ENCODE measurements at regions not wholly inside any gene's neighbourhood (a gene's known extent, or its start where the extent isn't known, plus 50 kb on each side); places are given as distances from the start of the nearest gene placed in this dataset.

DNA sequence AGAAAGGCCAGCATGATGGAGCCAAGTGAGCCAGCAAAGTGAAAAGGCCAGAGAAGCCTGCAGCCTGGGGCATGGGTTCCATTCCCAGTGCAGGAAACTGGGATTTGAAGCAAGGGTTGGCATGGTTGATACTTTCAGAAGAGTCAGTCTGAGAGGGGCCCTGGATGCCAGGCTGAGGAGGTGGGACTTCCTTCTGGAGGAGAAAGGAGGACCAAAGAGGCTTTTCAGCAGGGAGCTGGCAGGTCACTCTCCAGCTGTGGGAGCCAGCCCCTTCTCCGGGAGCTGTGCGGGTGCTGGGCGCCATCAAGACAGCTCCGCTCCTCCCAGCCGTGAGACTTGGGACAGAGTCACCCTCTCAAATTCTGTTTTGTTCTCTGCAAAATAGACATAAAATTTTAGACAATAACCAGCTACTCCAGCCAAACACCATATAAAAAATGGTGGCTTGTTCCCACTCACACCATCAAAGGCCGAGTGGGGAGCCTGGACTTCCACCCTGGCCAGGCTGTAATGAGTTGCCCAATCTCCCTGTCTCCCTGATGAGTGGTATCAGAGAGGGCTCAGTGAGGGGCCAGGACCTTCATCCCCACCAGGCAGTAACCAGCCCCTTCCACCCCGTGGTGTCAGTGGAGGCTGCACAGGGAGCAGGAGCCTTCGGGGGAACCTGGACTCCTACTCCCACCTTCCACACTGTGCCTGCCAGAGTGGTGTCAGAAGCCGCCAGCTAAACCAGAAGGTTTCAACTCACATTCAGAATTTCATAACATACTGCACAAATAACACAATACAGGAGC is 133.6 kb upstream of the RET start:
- CTCF ChIA-PET, result no interaction called here
- in situ Hi-C loops (cut with HindIII; ENCODE audit: low pct_unique_long_range_greater_than_20kb, low sequenced_read_pairs) (no loop called here), intact Hi-C loops (cut with micrococcal nuclease; ENCODE audit: unreplicated experiment) (no loop called here)
- TF ChIP-seq SIN3A (IDR thresholded peaks at IDR 0.05; ENCODE audit: borderline replicate concordance, insufficient read depth, low read depth, low read length), result no peak
- no peak for TF ChIP-seq POLR2AphosphoS5 (IDR thresholded peaks at IDR 0.05; ENCODE audit: low read depth, low read length)
- TF ChIP-seq, protein P1, sequence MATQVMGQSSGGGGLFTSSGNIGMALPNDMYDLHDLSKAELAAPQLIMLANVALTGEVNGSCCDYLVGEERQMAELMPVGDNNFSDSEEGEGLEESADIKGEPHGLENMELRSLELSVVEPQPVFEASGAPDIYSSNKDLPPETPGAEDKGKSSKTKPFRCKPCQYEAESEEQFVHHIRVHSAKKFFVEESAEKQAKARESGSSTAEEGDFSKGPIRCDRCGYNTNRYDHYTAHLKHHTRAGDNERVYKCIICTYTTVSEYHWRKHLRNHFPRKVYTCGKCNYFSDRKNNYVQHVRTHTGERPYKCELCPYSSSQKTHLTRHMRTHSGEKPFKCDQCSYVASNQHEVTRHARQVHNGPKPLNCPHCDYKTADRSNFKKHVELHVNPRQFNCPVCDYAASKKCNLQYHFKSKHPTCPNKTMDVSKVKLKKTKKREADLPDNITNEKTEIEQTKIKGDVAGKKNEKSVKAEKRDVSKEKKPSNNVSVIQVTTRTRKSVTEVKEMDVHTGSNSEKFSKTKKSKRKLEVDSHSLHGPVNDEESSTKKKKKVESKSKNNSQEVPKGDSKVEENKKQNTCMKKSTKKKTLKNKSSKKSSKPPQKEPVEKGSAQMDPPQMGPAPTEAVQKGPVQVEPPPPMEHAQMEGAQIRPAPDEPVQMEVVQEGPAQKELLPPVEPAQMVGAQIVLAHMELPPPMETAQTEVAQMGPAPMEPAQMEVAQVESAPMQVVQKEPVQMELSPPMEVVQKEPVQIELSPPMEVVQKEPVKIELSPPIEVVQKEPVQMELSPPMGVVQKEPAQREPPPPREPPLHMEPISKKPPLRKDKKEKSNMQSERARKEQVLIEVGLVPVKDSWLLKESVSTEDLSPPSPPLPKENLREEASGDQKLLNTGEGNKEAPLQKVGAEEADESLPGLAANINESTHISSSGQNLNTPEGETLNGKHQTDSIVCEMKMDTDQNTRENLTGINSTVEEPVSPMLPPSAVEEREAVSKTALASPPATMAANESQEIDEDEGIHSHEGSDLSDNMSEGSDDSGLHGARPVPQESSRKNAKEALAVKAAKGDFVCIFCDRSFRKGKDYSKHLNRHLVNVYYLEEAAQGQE (IDR thresholded peaks at IDR 0.05; ENCODE audit: insufficient read depth in 1 of 2, low read depth in 2 of 2, low read length in 1 of 2), result no peak
- no peak for TF ChIP-seq TCF7L2 (IDR thresholded peaks at IDR 0.05; ENCODE audit: low read depth, low read length)
- TF ChIP-seq, protein P2, sequence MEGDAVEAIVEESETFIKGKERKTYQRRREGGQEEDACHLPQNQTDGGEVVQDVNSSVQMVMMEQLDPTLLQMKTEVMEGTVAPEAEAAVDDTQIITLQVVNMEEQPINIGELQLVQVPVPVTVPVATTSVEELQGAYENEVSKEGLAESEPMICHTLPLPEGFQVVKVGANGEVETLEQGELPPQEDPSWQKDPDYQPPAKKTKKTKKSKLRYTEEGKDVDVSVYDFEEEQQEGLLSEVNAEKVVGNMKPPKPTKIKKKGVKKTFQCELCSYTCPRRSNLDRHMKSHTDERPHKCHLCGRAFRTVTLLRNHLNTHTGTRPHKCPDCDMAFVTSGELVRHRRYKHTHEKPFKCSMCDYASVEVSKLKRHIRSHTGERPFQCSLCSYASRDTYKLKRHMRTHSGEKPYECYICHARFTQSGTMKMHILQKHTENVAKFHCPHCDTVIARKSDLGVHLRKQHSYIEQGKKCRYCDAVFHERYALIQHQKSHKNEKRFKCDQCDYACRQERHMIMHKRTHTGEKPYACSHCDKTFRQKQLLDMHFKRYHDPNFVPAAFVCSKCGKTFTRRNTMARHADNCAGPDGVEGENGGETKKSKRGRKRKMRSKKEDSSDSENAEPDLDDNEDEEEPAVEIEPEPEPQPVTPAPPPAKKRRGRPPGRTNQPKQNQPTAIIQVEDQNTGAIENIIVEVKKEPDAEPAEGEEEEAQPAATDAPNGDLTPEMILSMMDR (IDR thresholded peaks at IDR 0.05), result no peak
- H3K4me3 ChIP-seq (ENCODE audit: low read depth in 2 of 2, low read length in 2 of 2), result no peak overlapping the region
- ATAC-seq (no peak), DNase-seq (ENCODE audit: low read depth, low spot score) (no peak)
- POLR2A ChIA-PET, result no interaction called here
- H3K27me3 ChIP-seq (ENCODE audit: control insufficient read depth, insufficient read depth, low read length), result no peaks in the 10 kb centered on the region
- H3K9me3 ChIP-seq (ENCODE audit: control insufficient read depth, insufficient read depth, low read depth, low read length), result no peaks in the 10 kb centered on the region
- H3K27ac ChIP-seq (ENCODE audit: low read length), result no peak overlapping the region
- H3K4me1 ChIP-seq (ENCODE audit: control insufficient read depth, insufficient read depth, low read length), result peaks cover 5% of the 10 kb centered on the region; the same call in 1 of the 2 replicates
- H3K36me3 ChIP-seq (ENCODE audit: control insufficient read depth, insufficient read depth, low read length), result no peaks in the 10 kb centered on the region
- BruUV-seq (replicated peaks), result no TSS peak

DNA sequence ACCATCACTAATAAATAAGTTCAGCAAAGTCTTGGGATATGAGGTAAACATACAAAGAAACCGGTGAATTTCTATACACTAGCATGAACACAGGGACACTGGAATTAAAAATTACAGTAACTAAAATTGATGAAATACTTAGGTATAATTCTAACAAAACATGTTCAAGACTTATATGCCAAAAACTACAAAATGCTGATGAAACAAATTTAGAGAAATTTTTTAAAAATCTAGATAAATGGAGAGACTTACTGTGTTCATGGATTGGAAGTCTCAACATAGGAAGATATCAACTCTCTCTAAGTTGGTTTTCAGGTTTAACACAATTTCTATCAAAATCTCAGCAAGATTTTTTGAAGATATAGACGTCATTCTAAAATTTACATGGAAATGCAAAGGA is 128.8 kb upstream of the RET start:
- intact Hi-C loops (cut with micrococcal nuclease; ENCODE audit: unreplicated experiment), result no loop called here
- 0 out of 2 replicates have a peak, but pooled peaks cover 6% of the 10 kb centered on the region for H3K4me1 ChIP-seq (ENCODE audit: control insufficient read depth, insufficient read depth, low read length)
- no peak for ATAC-seq
- in situ Hi-C loops (cut with HindIII; ENCODE audit: low pct_unique_long_range_greater_than_20kb, low sequenced_read_pairs), result no loop called here
- H3K4me3 ChIP-seq (ENCODE audit: low read depth in 2 of 2, low read length in 2 of 2), result no peak overlapping the region
- no TSS peak for BruUV-seq (replicated peaks)
- ChIA-PET CTCF (interaction anchor here (0.6 kb wide), 2 partner anchors 14 to 226 kb away, joined by 3 to 5 read pairs; no protein-coding TSS in a partner anchor), POLR2A (no interaction called here)
- no peaks in the 10 kb centered on the region for H3K27me3 ChIP-seq (ENCODE audit: control insufficient read depth, insufficient read depth, low read length)
- no peak overlapping the region for H3K27ac ChIP-seq (ENCODE audit: low read length)
- TF ChIP-seq SIN3A (IDR thresholded peaks at IDR 0.05; ENCODE audit: borderline replicate concordance, insufficient read depth, low read depth, low read length) (no peak), TCF7L2 (IDR thresholded peaks at IDR 0.05; ENCODE audit: low read depth, low read length) (no peak), POLR2AphosphoS5 (IDR thresholded peaks at IDR 0.05; ENCODE audit: low read depth, low read length) (no peak)
- TF ChIP-seq, protein P2 (IDR thresholded peaks at IDR 0.05), result no peak
- TF ChIP-seq, protein P1 (IDR thresholded peaks at IDR 0.05; ENCODE audit: insufficient read depth in 1 of 2, low read depth in 2 of 2, low read length in 1 of 2), result no peak
- DNase-seq (ENCODE audit: low read depth, low spot score), result no peak
- no peaks in the 10 kb centered on the region for H3K36me3 ChIP-seq (ENCODE audit: control insufficient read depth, insufficient read depth, low read length)
- H3K9me3 ChIP-seq (ENCODE audit: control insufficient read depth, insufficient read depth, low read depth, low read length), result no peaks in the 10 kb centered on the region
